TTC549 (cell line): ENCODE measurements at regions not wholly inside any gene's neighbourhood (a gene's known extent, or its start where the extent isn't known, plus 50 kb on each side); places are given as distances from the start of the nearest gene placed in this dataset.
"Not testable (repeated sequence)": the region's sequence is repeated elsewhere in the genome, so short reads cannot be mapped to it uniquely, and the experiment has no call there.

Source experiments
- FAIRE-seq: peaks from 2 replicates; lab custom pipeline; 2012; peaks lifted over from hg19 to GRCh38; lab: Jason Lieb, UNC

DNA sequence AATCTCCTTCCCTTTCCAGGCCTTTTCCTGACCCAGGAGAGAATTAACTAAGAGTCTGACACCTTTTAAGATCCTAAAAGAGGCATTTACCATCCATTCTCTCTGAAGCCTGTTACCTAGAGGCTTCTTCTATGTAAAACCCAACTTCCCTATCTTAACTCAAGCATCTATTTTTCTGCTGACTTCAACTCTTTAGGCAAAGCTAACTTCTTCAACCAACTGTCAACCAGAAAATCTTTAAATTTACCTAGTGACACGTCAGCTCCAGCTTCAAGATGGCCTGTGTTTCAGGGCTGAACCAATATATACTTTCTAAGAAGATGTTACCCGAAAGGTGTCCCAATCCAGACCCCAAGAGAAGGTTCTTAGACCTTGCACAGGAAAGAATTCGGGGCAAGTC lies 492.3 kb upstream of the AUTS2 start:
- no peak for FAIRE-seq

DNA sequence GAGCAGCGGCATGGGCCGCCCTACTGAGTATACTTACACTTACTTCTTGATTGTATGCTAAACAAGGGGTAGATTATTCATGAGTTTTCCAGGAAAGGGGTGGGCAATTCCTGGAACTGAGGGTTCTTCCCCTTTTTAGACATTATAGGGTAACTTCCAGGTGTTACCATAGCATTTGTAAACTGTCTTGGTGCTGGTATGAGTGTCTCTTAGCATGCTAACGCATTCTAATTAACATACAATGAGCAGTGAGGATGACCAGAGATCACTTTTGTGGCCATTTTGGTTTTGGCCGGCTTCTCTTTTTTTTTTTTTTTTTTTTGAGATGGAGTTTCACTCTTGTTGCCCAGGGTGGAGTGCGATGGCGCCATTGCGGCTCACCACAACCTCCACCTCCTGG lies 491.8 kb upstream of the AUTS2 start:
- FAIRE-seq, result not testable (repeated sequence)

DNA sequence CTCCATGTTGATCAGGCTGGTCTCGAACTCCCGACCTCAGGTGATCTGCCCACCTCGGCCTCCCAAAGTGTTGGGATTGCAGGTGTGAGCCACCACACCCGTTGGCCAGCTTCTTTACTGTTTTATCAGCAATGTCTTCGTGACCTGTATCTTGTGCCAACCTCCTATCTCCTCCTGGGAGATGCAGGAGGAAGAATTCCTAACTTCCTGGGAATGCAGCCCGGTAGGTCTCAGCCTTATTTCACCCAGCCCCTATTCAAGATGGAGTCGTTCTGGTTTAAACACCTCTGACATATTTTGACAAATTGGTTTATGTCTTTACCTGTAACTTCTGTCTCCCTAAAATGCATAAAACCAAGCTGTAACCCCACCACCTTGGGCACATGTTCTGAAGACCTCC lies 491.3 kb upstream of the AUTS2 start:
- FAIRE-seq, result not testable (repeated sequence)

DNA sequence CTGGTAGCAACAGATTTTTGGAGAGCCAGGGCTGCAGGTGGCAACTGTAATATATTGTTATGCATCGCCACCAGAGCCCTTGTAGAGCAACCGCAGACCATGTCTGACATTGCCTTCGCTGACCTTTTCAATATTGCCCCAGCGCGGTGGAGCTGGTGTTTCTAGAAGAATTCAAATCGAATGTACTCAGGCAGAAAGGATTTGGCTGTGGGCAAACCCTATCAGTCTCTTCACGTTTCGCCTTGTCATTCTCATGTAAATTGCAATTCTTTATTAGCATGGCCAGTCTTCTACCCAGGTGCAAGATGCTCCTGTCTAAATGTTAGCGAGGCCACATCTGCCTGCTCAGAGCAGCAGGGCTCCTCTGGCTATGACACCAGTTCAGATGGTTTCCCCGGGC lies 490.2 kb upstream of the AUTS2 start:
- no peak for FAIRE-seq

GRCh38 chr7:69109246-69109645 lies 489.0 kb upstream of the AUTS2 start:
- no peak for FAIRE-seq

GRCh38 chr7:69109879-69110278 lies 488.4 kb upstream of the AUTS2 start:
- FAIRE-seq, result no peak

DNA sequence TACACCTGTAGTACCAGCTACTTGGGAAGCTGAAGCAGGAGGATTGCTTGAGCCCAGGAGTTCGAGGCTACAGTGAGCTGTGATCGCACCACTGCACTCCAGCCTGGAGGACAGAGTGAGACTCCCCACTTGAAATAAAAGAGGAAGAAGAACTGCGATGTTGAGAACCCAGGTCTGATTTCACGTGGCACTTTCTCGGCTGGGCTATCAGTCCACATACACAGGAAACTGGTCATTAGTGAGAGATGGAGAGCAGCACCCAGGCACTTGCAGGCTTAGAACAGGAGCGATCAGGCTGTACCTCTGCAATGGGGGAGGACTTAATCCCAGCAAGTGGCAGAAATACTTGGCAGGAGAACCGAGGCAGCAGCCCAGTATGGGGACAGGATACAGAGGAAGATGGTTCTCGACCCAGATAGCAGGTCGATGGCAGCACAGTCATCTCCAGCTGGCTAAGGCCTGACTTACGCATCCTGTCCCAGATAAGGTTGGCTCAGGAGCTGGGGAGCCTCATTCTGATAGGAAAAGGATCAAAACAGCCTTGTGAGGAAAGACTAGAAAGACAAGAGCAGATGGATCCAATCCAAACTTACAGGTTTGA lies 487.7 kb upstream of the AUTS2 start:
- FAIRE-seq, result no peak

DNA sequence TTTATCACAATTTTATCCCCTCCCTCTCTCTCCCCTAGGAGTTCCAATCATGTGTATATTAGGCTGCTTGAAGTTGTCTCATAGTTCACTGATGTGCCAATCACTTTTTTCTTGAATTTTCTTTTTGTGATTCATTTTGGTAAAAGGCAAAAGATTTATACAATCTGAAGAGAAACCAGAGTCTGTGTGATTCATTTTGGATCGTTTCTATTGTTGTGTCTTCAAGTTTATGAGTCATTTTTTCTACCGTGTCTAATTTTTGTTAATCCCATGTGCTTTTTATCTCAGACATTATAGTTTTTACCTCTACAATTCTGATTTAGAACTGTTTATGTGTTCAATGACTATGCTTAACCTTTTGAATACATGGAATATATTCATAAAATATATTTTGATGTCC lies 483.9 kb upstream of the AUTS2 start:
- FAIRE-seq, result no peak

DNA sequence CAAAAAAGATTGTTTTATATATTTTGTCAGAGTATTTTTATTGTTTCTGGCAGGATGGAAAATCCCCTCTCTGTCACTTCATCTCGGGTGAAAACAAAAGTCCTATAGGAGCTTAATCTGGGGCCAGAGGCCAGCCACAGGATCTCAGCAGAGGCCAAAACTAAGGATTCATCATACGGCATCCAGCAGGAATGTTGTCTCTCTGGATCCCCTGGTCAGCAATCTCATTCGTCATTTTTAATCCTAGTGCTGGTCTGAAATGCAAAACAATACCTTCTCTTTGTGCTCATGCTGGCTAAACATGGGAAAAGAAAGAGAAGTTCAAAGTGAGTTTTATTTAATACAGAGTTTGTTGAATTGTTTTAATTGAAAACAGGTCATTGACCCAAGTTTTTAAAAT lies 482.5 kb upstream of the AUTS2 start:
- no peak for FAIRE-seq

DNA sequence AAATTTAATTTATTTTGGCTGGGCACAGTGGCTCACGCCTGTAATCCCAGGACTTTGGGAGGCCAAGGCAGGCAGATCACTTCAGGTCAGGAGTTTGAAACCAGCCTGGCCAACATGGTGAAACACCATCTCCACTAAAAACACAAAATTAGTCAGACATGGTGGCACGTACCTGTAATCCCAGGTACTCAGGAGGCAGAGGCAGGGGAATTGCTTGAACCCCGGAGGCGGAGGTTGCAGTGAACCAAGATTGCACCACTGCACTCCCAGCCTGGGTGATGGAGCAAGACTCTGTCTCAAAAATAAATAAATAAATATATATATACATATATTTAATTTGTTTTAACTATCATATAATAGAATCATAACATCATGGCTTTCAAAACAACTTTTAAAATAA lies 482.1 kb upstream of the AUTS2 start:
- not testable (repeated sequence) for FAIRE-seq

DNA sequence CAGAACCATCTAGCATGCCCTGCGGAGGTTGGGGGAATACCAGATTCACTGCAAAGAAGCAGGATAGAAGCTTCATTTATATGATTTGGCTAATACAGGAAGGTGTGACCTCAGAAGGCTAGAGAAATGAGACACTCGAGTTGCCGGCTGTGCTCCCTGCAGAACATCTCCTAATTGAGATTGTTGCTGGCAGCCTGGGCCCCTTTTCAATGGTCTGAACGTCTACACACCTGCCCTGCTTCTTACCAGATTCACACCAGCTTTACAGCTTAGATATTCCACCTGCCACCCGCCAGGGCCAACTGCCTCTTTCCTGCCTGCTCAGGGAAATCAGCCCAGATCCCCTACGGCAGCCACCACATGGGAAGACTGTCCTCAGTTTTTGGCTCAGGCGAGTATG lies 475.3 kb upstream of the AUTS2 start:
- FAIRE-seq, result no peak

GRCh38 chr7:69126896-69127479 lies 471.3 kb upstream of the AUTS2 start:
- FAIRE-seq, result no peak

DNA sequence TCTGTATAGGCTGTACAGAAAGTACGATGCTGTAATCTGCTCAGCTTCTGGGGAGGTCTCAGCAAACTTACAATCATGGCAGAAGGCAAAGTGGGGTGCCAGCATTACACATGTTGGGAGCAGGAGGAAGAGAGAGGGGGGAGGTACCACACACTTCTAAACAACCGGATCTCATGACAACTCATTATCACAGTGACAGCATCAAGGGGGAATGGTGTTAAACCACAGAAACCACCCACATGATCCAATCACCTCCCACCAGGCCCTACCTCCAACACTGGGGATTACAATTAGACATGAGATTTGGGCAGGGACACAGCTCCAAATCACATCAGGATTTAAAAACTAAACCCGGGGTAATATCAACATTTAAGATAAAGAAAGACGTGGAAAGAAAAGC lies 468.8 kb upstream of the AUTS2 start:
- no peak for FAIRE-seq

DNA sequence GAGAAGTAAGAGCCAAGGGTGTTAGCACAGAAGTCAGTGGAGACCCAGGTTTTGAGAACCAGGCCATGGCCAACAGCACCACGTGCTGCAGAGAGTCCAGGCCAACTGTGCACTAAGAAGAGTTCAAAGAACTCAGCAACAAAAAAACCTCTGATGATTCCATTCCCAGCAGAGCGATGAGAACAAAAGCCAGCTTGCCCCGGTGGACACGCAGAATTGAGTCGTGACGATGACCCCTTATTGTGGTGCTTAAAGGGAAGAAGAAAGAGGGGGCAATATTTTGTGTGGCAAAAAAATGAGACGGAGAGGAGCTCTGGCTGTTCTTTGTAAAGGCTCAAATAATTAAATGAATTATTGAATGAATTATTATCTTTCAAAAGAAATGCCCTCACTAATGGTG lies 468.3 kb upstream of the AUTS2 start:
- no peak for FAIRE-seq

- no peak for FAIRE-seq
Observed at GRCh38 chr7:69130396-69130795, 467.9 kb upstream of the AUTS2 start.

GRCh38 chr7:69134316-69134715 lies 464.0 kb upstream of the AUTS2 start:
- no peak for FAIRE-seq

- no peak for FAIRE-seq
Observed at GRCh38 chr7:69147631-69148030, 450.6 kb upstream of the AUTS2 start.

DNA sequence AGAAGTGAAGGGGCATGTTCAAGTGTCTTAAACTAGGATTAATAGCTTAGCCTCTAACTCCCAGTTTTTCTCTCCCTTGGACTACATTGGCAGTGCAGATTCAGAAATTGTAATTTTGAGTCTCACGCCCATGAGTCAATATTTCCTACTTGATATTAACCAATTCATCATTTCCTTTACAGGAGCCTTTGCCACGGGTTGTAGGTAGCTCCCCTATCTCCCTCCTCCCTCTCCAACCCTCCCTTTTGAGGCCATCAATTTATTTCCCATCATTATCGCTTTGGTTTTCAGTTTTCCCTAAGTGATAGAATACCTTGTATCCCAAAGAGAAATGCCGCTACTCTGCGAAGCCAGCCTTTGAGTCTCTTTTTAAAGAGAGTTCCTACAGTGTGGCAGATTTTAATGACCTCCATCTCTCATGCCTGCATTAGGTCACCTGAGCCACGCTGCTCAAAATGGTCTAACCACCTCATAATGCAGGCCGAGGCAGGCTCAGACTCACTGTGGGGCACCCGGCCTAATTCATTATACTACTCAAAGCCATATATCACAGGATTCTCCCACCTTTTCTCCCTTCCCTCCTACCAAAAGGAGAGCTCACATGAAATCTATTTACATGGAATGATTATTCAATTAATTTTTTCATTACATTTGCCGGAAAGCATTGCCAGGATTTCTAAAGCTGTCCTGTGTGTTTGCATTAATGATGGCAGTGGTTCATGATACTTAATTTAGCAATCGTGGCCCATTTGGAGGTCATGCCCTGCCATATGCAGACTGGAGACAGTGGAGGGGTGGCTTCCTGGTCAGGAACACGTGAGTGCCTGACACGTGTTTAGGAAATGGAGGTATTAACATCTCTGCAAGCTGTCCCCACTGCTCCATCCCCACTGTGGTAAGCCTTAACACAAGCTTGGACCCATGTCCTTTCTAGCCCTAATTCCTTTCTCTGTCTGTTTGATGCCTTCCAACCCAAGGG lies 448.2 kb upstream of the AUTS2 start:
- FAIRE-seq, result no peak

DNA sequence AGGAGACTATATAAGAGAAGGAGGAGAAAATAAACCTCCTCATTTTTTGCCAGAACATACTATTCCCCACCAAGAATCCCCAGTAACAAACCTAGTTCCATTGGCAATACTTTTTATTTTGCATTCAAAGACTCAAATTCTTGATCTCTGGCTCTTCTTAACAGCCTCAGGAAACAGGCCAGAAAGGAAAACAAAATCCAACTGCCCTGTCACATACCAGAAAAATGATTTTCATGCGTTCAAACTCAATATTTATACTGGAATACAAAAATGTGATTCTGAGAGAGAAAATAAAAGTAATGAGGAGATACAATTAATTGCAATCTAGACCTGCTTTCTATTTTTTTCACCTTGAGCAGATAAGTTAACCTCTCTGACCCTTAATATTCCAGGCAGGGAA lies 435.9 kb upstream of the AUTS2 start:
- FAIRE-seq, result no peak

DNA sequence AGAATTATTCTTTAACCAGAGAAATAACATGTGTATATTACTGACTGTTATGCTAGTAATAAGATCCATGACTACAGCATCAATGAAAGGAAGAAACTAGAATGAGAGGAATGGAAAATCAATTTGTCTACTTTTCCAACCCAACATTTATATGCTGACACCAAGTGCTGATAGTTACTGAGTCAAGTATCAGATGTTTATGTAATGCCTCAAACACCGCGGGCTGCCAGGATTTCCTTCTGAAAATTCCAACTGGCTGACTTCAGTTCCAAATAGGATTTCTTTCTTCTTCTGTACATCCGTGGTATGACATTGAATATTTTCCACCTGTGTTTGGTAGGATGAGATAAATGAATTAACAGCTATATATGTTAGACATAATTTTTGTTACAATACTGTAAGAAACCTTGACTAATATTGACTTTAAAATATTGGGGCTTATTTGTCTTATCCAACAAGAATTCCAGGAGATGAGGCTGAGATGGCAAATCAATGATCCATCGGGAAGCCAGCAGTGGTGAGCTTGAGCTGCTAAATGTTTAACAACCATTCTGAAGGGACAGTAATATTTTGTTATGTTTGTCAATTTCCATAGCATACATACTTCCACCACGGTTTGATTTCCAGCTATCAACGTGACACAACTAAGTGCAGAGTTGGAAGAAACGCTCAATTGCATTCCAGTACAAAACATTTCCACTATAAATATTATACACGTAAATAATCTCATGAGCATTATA lies 435.2 kb upstream of the AUTS2 start:
- FAIRE-seq, result no peak

DNA sequence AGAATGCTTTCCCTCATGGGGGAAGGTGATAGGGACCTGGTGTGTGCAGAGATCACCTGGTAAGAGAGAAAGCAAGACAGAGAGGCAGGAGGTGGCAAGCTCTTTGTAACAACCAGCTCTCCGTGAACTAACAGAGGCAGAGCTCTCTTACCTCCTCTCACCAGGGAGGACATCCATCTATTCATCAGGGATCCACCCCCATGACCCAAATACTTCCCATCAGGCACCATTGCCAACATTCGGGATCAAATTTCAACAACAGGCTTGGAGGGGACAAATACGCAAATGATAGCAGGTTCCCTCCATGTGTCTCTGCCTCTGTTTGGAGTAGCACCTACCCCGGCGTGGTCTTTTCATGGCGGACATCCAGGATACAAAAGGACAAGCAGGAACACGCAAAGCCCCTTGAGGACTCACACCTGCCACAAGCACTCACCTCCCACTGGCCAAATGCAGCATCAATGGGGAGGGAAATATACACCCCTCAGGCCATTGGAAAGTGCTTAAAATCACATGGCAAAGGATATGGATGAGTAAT lies 431.2 kb upstream of the AUTS2 start:
- FAIRE-seq, result no peak

- FAIRE-seq, result no peak
Observed at GRCh38 chr7:69169386-69169785, 428.9 kb upstream of the AUTS2 start.
